PC-9 (cell line): ENCODE measurements at regions not wholly inside any gene's neighbourhood (a gene's known extent, or its start where the extent isn't known, plus 50 kb on each side); places are given as distances from the start of the nearest gene placed in this dataset.

Experiments
- BruUV-seq: library from RNA; stranded (reverse); fragments of 400-500 nt; replicated peaks from 2 replicates; lab custom pipeline; 2021; lab: Mats Ljungman, UMichigan
- CTCF ChIA-PET: fragments of 300-600 bp; sonication (Branson Sonifier 250); formaldehyde crosslinking; loops from one replicate; lab custom pipeline; 2022; ENCODE audit warnings: antibody characterized with exemption; lab: Charles Lee
- POLR2A ChIA-PET: fragments of 300-600 bp; sonication (Branson Sonifier 250); formaldehyde crosslinking; loops from one replicate; lab custom pipeline; 2022; ENCODE audit warnings: antibody characterized with exemption; ENCODE audit not compliant: unreplicated experiment; lab: Charles Lee
- DNase-seq, 2 experiments: peaks; one replicate each; pipeline versions ENCODE4 v3.0.0 to v3.0.0-alpha.2; 2015 to 2022; ENCODE audit warnings: mixed read lengths in 1 of 2
- H2AFZ ChIP-seq: fragments of 200-600 bp; sonication (generic); 2 replicates; pipeline ENCODE4 v1.8.1; 2017; ENCODE audit warnings: antibody characterized with exemption
- H3F3A ChIP-seq: fragments of 200-600 bp; sonication (generic); 2 replicates; pipeline ENCODE4 v1.8.1; 2017; ENCODE audit warnings: antibody characterized with exemption, mild to moderate bottlenecking, low read depth; ENCODE audit not compliant: insufficient read depth
- H3K27ac ChIP-seq: fragments of 200-600 bp; sonication (generic); 2 replicates; pipeline ENCODE4 v1.6.1; 2016; ENCODE audit warnings: mixed run types
- H3K27me3 ChIP-seq: fragments of 200-600 bp; sonication (generic); 2 replicates; pipeline ENCODE4 v1.6.1; 2016; ENCODE audit warnings: low read depth, mixed run types; ENCODE audit not compliant: insufficient read depth
- H3K36me3 ChIP-seq: fragments of 200-600 bp; sonication (generic); 2 replicates; pipeline ENCODE4 v1.6.1; 2016; ENCODE audit warnings: low read depth, mixed run types
- H3K4me1 ChIP-seq: fragments of 200-600 bp; sonication (generic); replicated peaks from 2 replicates; pipeline ENCODE4 v1.6.1; 2016; ENCODE audit warnings: mixed run types; ENCODE audit not compliant: insufficient read depth
- H3K4me2 ChIP-seq: fragments of 200-600 bp; sonication (generic); 2 replicates; pipeline ENCODE4 v1.6.1; 2017; ENCODE audit warnings: mixed run types
- H3K4me3 ChIP-seq: fragments of 200-600 bp; sonication (generic); 2 replicates; pipeline ENCODE4 v1.6.1; 2016; ENCODE audit warnings: mixed run types
- H3K79me2 ChIP-seq: fragments of 200-600 bp; sonication (generic); 2 replicates; pipeline ENCODE4 v1.6.1; 2017; ENCODE audit warnings: low read depth, mixed run types
- H3K9me2 ChIP-seq: fragments of 200-600 bp; sonication (generic); 2 replicates; pipeline ENCODE4 v1.8.1; 2017; ENCODE audit warnings: mild to moderate bottlenecking; ENCODE audit not compliant: insufficient read depth
- H3K9me3 ChIP-seq: fragments of 200-600 bp; sonication (generic); 2 replicates; pipeline ENCODE4 v1.8.1; 2016; ENCODE audit warnings: low read depth; ENCODE audit not compliant: insufficient read depth
- H4K20me1 ChIP-seq: fragments of 200-600 bp; sonication (generic); 2 replicates; pipeline ENCODE4 v1.8.1; 2017; ENCODE audit not compliant: insufficient read depth
- CTCF ChIP-seq: fragments of 200-600 bp; sonication (generic); conservative IDR thresholded peaks from 2 replicates; pipeline ENCODE4 v1.6.1; 2017; ENCODE audit warnings: mixed run types, antibody characterized with exemption, mild to moderate bottlenecking, moderate library complexity
- EZH2 ChIP-seq: fragments of 200-600 bp; sonication (generic); IDR thresholded peaks from 2 replicates; pipeline ENCODE4 v1.8.0; 2017; ENCODE audit warnings: antibody characterized with exemption, low read depth
- intact Hi-C: fragments of 100-400 bp; cut with micrococcal nuclease; formaldehyde crosslinking; loops from one replicate; pipeline ENCODE4 v1.10.0; 2022; ENCODE audit not compliant: unreplicated experiment

- ChIA-PET CTCF (no interaction called here), POLR2A (no interaction called here)
- no peak overlapping the region for H3K4me3 ChIP-seq
- H3K27me3 ChIP-seq, result no peaks in the 10 kb centered on the region
- H2AFZ ChIP-seq, result no peak overlapping the region
- H3K9me3 ChIP-seq, result no peaks in the 10 kb centered on the region
- no peaks in the 10 kb centered on the region for H3K4me1 ChIP-seq
- H3K79me2 ChIP-seq, result no peaks in the 10 kb centered on the region
- DNase-seq, result no peak
- H3K9me2 ChIP-seq, result no peaks in the 10 kb centered on the region
- no peaks in the 10 kb centered on the region for H4K20me1 ChIP-seq
- no peaks in the 10 kb centered on the region for H3K36me3 ChIP-seq
- no TSS peak for BruUV-seq
- H3K4me2 ChIP-seq, result no peak overlapping the region
- no peak overlapping the region for H3K27ac ChIP-seq
- TF ChIP-seq EZH2 (no peak), CTCF (no peak)
- intact Hi-C loops, result no loop called here
- H3F3A ChIP-seq, result no peaks in the 10 kb centered on the region
Observed at GRCh38 chr18:38980420-38980819, 1414.8 kb upstream of the CELF4 start.

GRCh38 chr18:38972571-38972970 is 1407.0 kb upstream of the CELF4 start:
- Histone ChIP-seq H2AFZ (no peak overlapping the region), H3K4me1 (no peaks in the 10 kb centered on the region), H4K20me1 (no peaks in the 10 kb centered on the region), H3K9me3 (no peaks in the 10 kb centered on the region), H3K27me3 (no peaks in the 10 kb centered on the region), H3K36me3 (no peaks in the 10 kb centered on the region), H3K27ac (no peak overlapping the region), H3K4me3 (no peak overlapping the region), H3K79me2 (no peaks in the 10 kb centered on the region), H3K9me2 (no peaks in the 10 kb centered on the region), H3F3A (no peaks in the 10 kb centered on the region), H3K4me2 (no peak overlapping the region)
- POLR2A ChIA-PET, result no interaction called here
- TF ChIP-seq CTCF (no peak), EZH2 (no peak)
- CTCF ChIA-PET, result no interaction called here
- intact Hi-C loops, result no loop called here
- no TSS peak for BruUV-seq
- DNase-seq, result no peak

- Histone ChIP-seq H3F3A (no peaks in the 10 kb centered on the region), H3K27me3 (no peaks in the 10 kb centered on the region), H3K9me3 (no peaks in the 10 kb centered on the region), H3K4me2 (no peak overlapping the region), H3K4me3 (no peak overlapping the region), H2AFZ (no peak overlapping the region), H3K9me2 (no peaks in the 10 kb centered on the region), H3K36me3 (no peaks in the 10 kb centered on the region), H4K20me1 (no peaks in the 10 kb centered on the region), H3K4me1 (no peaks in the 10 kb centered on the region), H3K79me2 (no peaks in the 10 kb centered on the region), H3K27ac (no peak overlapping the region)
- DNase-seq, result no peak
- TF ChIP-seq CTCF, result no peak
- no peak for TF ChIP-seq EZH2
- ChIA-PET CTCF (no interaction called here), POLR2A (no interaction called here)
- no TSS peak for BruUV-seq
- intact Hi-C loops, result no loop called here
Observed at GRCh38 chr18:38971881-38972280, 1406.3 kb upstream of the CELF4 start.
